Sigmoid colon (tissue), 6 donors: ENCODE measurements at regions not wholly inside any gene's neighbourhood (a gene's known extent, or its start where the extent isn't known, plus 50 kb on each side); places are given as distances from the start of the nearest gene placed in this dataset.

Source experiments
- DNase-seq: peaks from one replicate; pipeline ENCODE4 v3.0.0-alpha.2; 2019
- H3K27ac ChIP-seq, 4 donors: fragments of 200-600 bp; sonication (generic); one replicate each; pipeline ENCODE4 v1.5.1; 2016 to 2019; ENCODE audit warnings: mild to moderate bottlenecking in 1 of 4
- H3K27me3 ChIP-seq, 3 donors: fragments of 200-600 bp; sonication (generic); one replicate each; pipeline ENCODE4 v1.5.1; 2019; ENCODE audit warnings: mild to moderate bottlenecking in 1 of 3
- H3K36me3 ChIP-seq, 4 donors: fragments of 200-600 bp; sonication (generic); one replicate each; pipeline ENCODE4 v1.5.1; 2016 to 2019
- H3K4me1 ChIP-seq, 4 donors: fragments of 200-600 bp; sonication (generic); one replicate each; pipeline ENCODE4 v1.5.1; 2017 to 2019
- H3K4me3 ChIP-seq, 4 donors: fragments of 200-600 bp; sonication (generic); one replicate each; pipeline ENCODE4 v1.5.1; 2017 to 2019; ENCODE audit warnings: mild to moderate bottlenecking in 2 of 4, moderate library complexity in 1 of 4
- H3K9me3 ChIP-seq, 4 donors: fragments of 200-600 bp in 3 of 4; sonication (generic) in 3 of 4; one replicate each; pipeline versions ENCODE4 v1.5.1 to v1.6.1; 2013 to 2019
- EP300 ChIP-seq, 4 donors: sonication (generic); formaldehyde crosslinking; IDR thresholded peaks; one replicate each; pipeline ENCODE4 v1.6.1; 2017; ENCODE audit warnings: antibody characterized with exemption in 4 of 4
- POLR2A ChIP-seq, 2 donors: fragments of 450-650 bp; IDR thresholded peaks; one replicate each; pipeline ENCODE4 v1.6.1; 2016; ENCODE audit warnings: antibody characterized with exemption in 2 of 2, mild to moderate bottlenecking in 2 of 2, moderate library complexity in 2 of 2
- POLR2AphosphoS5 ChIP-seq, 4 donors: sonication (generic); formaldehyde crosslinking; IDR thresholded peaks; one replicate each; pipeline ENCODE4 v1.6.1; 2017; ENCODE audit warnings: antibody characterized with exemption in 4 of 4
- WGBS, 2 donors: extraction: QIAGEN DNeasy Blood & Tissue Kit; methylation state at CpG; one replicate each; pipeline ENCODE4 v1.1.7; 2013; 5-methylcytosine and 5-hydroxymethylcytosine counted together
- intact Hi-C: fragments of 100-400 bp; cut with DNase I; formaldehyde crosslinking; loops from one replicate; pipeline ENCODE4 v1.15.1; 2023
- TF ChIP-seq, protein P1 (sequence below), 4 experiments: fragments of 450-650 bp in 3 of 4; fragments of 200-600 bp in 1 of 4; IDR thresholded peaks; one replicate each; pipeline ENCODE4 v1.5.1; 2016 to 2019; ENCODE audit warnings: antibody characterized with exemption in 4 of 4, mild to moderate bottlenecking in 3 of 4, moderate library complexity in 2 of 4
- donor health status: healthy with polysubstance abuse.
- donor health status: healthy.

DNA sequence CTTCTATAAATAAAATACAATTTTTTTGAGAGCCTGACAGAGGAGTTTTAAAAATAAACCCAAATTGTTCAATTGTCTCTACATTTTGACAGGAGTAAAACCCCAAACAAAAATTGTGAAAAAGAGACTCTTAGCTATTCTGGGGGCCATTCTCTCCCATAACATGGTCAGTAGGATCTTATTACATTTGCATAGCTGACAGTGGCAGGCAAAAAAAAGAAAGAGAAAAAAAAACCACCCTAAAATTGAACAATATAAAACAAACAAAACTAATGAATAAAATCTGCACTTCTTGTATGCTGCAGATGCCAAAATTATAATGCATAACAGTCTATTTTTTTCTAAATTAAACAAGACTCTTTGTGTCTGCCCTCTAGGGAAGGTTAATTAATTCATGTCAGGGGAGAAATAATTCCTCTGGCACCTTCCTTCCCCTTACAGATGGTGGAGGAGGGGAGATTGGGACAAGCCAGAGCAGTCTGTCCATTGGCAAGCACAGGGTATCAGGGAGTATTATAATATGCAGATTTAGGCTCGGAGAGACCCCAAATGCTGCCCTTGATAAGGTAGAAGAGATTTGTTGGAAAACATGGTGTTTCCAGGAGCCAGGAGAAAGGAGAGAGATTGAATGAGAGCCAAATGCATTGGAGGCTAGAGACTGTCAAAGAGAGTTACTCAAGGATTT is 79.7 kb upstream of the CDH6 start:
- no peaks in the 10 kb centered on the region for H3K9me3 ChIP-seq
- intact Hi-C loops = no loop called here
- WGBS, 2 donors = 77 to 84% methylated on average over 1 of the region's 1 CpG
- H3K4me1 ChIP-seq = peaks cover 0 to 6% (median 2%) of the 10 kb centered on the region in 4 donors
- no peak for DNase-seq
- no peak overlapping the region for H3K4me3 ChIP-seq
- TF ChIP-seq POLR2A (IDR thresholded peaks at IDR 0.05) (no peak), POLR2AphosphoS5 (IDR thresholded peaks at IDR 0.05) (no peak), EP300 (IDR thresholded peaks at IDR 0.05) (no peak)
- TF ChIP-seq, protein P1, sequence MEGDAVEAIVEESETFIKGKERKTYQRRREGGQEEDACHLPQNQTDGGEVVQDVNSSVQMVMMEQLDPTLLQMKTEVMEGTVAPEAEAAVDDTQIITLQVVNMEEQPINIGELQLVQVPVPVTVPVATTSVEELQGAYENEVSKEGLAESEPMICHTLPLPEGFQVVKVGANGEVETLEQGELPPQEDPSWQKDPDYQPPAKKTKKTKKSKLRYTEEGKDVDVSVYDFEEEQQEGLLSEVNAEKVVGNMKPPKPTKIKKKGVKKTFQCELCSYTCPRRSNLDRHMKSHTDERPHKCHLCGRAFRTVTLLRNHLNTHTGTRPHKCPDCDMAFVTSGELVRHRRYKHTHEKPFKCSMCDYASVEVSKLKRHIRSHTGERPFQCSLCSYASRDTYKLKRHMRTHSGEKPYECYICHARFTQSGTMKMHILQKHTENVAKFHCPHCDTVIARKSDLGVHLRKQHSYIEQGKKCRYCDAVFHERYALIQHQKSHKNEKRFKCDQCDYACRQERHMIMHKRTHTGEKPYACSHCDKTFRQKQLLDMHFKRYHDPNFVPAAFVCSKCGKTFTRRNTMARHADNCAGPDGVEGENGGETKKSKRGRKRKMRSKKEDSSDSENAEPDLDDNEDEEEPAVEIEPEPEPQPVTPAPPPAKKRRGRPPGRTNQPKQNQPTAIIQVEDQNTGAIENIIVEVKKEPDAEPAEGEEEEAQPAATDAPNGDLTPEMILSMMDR (IDR thresholded peaks at IDR 0.05) = no peak
- H3K27me3 ChIP-seq = no peaks in the 10 kb centered on the region
- no peaks in the 10 kb centered on the region for H3K36me3 ChIP-seq
- H3K27ac ChIP-seq = no peak overlapping the region

DNA sequence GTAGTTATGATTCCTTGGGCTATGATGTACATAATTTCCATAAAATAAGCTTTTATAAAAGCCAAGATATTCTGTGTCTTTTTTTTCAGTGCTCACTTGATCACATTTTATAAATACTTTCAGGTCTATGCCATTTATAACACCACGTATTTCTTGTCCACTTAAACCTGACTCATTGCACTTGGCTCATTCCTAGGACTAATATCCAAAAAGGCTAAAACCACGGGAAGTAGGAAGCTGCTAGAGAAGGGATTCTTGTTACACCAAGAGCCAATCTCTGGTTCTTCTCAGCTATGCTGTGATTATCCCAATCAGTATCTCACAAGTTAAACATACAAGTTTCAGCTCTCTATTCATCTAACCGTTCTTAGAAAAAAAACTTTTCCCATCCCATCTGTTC is 80.4 kb upstream of the CDH6 start:
- no peak overlapping the region for H3K4me3 ChIP-seq
- TF ChIP-seq, protein P1 (IDR thresholded peaks at IDR 0.05) = no peak
- TF ChIP-seq POLR2AphosphoS5 (IDR thresholded peaks at IDR 0.05) = no peak
- TF ChIP-seq POLR2A (IDR thresholded peaks at IDR 0.05) = no peak
- no peak for TF ChIP-seq EP300 (IDR thresholded peaks at IDR 0.05)
- H3K27me3 ChIP-seq = no peaks in the 10 kb centered on the region
- H3K9me3 ChIP-seq = no peaks in the 10 kb centered on the region
- WGBS, 2 donors = 67 to 70% methylated on average over 3 of the region's 3 CpGs
- H3K27ac ChIP-seq = no peak overlapping the region
- no peaks in the 10 kb centered on the region for H3K36me3 ChIP-seq
- peaks cover 0 to 6% (median 2%) of the 10 kb centered on the region in 4 donors for H3K4me1 ChIP-seq
- no peak for DNase-seq
- intact Hi-C loops = no loop called here

DNA sequence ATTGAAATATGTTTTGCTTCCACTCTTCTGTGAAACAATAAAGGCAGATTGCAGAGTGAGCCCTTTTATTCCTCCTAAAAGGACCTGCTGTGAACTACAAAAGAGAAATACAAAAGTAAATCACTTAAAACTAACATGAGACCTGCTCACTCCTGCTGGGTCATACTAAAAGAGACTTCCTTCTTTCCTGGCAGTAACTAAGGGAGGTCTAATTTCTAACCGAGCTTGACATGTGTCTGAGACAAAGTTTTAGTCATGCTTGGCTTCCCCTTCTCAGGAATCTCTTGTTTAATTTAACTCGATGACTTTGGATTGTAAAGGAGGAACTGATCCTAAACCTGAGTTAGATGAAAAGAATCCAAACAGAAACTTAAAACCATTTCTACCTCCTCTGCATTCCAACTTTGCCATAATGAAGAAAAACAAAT is 86.4 kb upstream of the CDH6 start:
- H3K27ac ChIP-seq = peak overlapping the region in 1 of 4 donors; percentile 35
- 28 to 34% methylated on average over 2 of the region's 2 CpGs for WGBS, 2 donors
- no peaks in the 10 kb centered on the region for H3K9me3 ChIP-seq
- no peaks in the 10 kb centered on the region for H3K27me3 ChIP-seq
- TF ChIP-seq, protein P1 (IDR thresholded peaks at IDR 0.05) = no peak
- TF ChIP-seq EP300 (IDR thresholded peaks at IDR 0.05) (no peak), POLR2AphosphoS5 (IDR thresholded peaks at IDR 0.05) (no peak), POLR2A (IDR thresholded peaks at IDR 0.05) (no peak)
- no peak for DNase-seq
- intact Hi-C loops = no loop called here
- no peak overlapping the region for H3K4me3 ChIP-seq
- H3K36me3 ChIP-seq = no peaks in the 10 kb centered on the region
- peaks cover 0 to 19% (median 2%) of the 10 kb centered on the region in 4 donors for H3K4me1 ChIP-seq

DNA sequence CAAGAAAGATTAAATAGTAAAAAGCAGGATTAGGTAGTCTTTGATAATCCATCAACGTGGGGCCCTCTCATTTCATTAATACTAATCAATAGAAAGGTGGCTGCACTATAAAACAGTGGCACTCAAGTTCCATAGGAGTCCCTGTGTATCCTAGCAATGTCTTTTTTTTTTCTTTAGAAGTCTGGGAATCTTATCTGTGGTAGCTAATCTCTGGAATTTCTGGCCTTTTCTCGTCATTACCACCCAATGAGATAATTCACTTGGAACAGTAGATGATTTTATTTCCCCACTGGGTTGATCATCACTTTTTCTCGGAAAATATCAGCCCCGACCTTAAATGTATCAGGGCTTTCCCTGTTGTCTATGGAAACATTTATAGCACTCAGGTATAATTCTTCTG is 86.8 kb upstream of the CDH6 start:
- H3K27ac ChIP-seq = peak overlapping the region in 1 of 4 donors; percentile 35
- intact Hi-C loops = no loop called here
- WGBS, 2 donors = 59 to 62% methylated on average over 4 of the region's 4 CpGs
- peaks cover 0 to 18% (median 2%) of the 10 kb centered on the region in 4 donors for H3K4me1 ChIP-seq
- no peak overlapping the region for H3K4me3 ChIP-seq
- no peak for DNase-seq
- no peaks in the 10 kb centered on the region for H3K36me3 ChIP-seq
- no peaks in the 10 kb centered on the region for H3K9me3 ChIP-seq
- H3K27me3 ChIP-seq = no peaks in the 10 kb centered on the region
- TF ChIP-seq POLR2AphosphoS5 (IDR thresholded peaks at IDR 0.05) (no peak), EP300 (IDR thresholded peaks at IDR 0.05) (no peak), POLR2A (IDR thresholded peaks at IDR 0.05) (no peak)
- TF ChIP-seq, protein P1 (IDR thresholded peaks at IDR 0.05) = no peak

DNA sequence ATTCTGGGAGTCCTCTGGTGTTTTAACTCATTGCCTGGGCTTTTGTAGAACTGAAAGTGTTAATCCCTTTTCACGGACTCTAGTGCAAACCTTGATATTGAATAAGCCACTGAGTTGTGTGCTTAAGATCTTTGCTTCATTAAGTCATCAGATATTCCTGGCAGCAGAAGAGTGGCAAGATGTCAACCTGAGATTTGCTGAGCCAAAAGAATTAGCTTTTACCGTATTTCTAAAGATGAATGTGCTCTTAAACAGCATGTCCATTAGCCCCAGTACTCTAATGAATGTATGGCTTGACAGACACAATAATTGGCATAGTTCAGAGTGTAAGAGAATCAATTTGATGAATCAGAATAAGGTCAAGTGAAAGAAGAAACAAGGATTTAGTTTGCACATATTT is 87.2 kb upstream of the CDH6 start:
- H3K36me3 ChIP-seq = no peaks in the 10 kb centered on the region
- H3K27ac ChIP-seq = no peak overlapping the region
- WGBS, 2 donors = 85 to 91% methylated on average over 2 of the region's 2 CpGs
- H3K4me3 ChIP-seq = no peak overlapping the region
- DNase-seq = no peak
- H3K9me3 ChIP-seq = no peaks in the 10 kb centered on the region
- intact Hi-C loops = no loop called here
- peaks cover 0 to 18% (median 2%) of the 10 kb centered on the region in 4 donors for H3K4me1 ChIP-seq
- TF ChIP-seq POLR2A (IDR thresholded peaks at IDR 0.05) (no peak), POLR2AphosphoS5 (IDR thresholded peaks at IDR 0.05) (no peak), EP300 (IDR thresholded peaks at IDR 0.05) (no peak)
- TF ChIP-seq, protein P1 (IDR thresholded peaks at IDR 0.05) = no peak
- no peaks in the 10 kb centered on the region for H3K27me3 ChIP-seq
